RWPE1 (cell line): ENCODE measurements at regions not wholly inside any gene's neighbourhood (a gene's known extent, or its start where the extent isn't known, plus 50 kb on each side); places are given as distances from the start of the nearest gene placed in this dataset.
"Not testable (repeated sequence)": the region's sequence is repeated elsewhere in the genome, so short reads cannot be mapped to it uniquely, and the experiment has no call there.

Experiments used
- CTCF ChIA-PET: fragments of 350-600 bp; sonication (Branson Sonifier 250); formaldehyde crosslinking; extraction: SDS; loops from one replicate; lab custom pipeline; 2021; lab: Yijun Ruan, JAX
- POLR2A ChIA-PET: fragments of 400-600 bp; formaldehyde crosslinking; extraction: SDS; loops from one replicate; lab custom pipeline; 2020; ENCODE audit warnings: antibody characterized with exemption; ENCODE audit not compliant: low non-redundant PET; lab: Yijun Ruan, JAX
- DNase-seq: peaks from one replicate; pipeline ENCODE4 v3.0.0; 2012; ENCODE audit warnings: low spot score
- H3K27ac ChIP-seq: fragments of 450-650 bp; 2 replicates; pipeline ENCODE4 v1.5.1; 2017
- CTCF ChIP-seq: fragments of 450-650 bp; conservative IDR thresholded peaks from 2 replicates; pipeline ENCODE4 v1.5.1; 2017; ENCODE audit warnings: low read depth, mild to moderate bottlenecking

- TF ChIP-seq CTCF = no peak
- DNase-seq = no peak
- POLR2A ChIA-PET = no interaction called here
- CTCF ChIA-PET = interaction anchor here (0.6 kb wide), 1 partner anchor 71 kb away, joined by 3 read pairs; no protein-coding TSS in a partner anchor
- H3K27ac ChIP-seq = no peak overlapping the region
Observed at GRCh38 chr14:65981192-65981843, 504.9 kb upstream of the CCDC196 start.

- no peak for TF ChIP-seq CTCF
- CTCF ChIA-PET = no interaction called here
- no peak overlapping the region for H3K27ac ChIP-seq
- POLR2A ChIA-PET = no interaction called here
- DNase-seq = no peak
Observed at GRCh38 chr14:65986041-65986440, 500.1 kb upstream of the CCDC196 start.

- H3K27ac ChIP-seq = no peak overlapping the region
- CTCF ChIA-PET = no interaction called here
- POLR2A ChIA-PET = no interaction called here
- TF ChIP-seq CTCF = no peak
- no peak for DNase-seq
Observed at GRCh38 chr14:65989981-65990380, 496.2 kb upstream of the CCDC196 start.

- ChIA-PET CTCF (no interaction called here), POLR2A (no interaction called here)
- no peak for DNase-seq
- no peak overlapping the region for H3K27ac ChIP-seq
- TF ChIP-seq CTCF = no peak
Observed at GRCh38 chr14:65991104-65991503, 495.1 kb upstream of the CCDC196 start.

GRCh38 chr14:65991935-65992334, 494.2 kb upstream of the CCDC196 start:
- CTCF ChIA-PET, H3K27ac ChIP-seq, POLR2A ChIA-PET, DNase-seq: not testable (repeated sequence)

- CTCF ChIA-PET = no interaction called here
- no peak for TF ChIP-seq CTCF
- no peak overlapping the region for H3K27ac ChIP-seq
- no peak for DNase-seq
- POLR2A ChIA-PET = no interaction called here
Observed at GRCh38 chr14:65993103-65993502, 493.1 kb upstream of the CCDC196 start.

GRCh38 chr14:65993996-65994395, 492.2 kb upstream of the CCDC196 start:
- POLR2A ChIA-PET = no interaction called here
- DNase-seq = no peak
- CTCF ChIA-PET = no interaction called here
- no peak overlapping the region for H3K27ac ChIP-seq
- TF ChIP-seq CTCF = no peak
